HL-60 (cell line): ENCODE measurements at regions not wholly inside any gene's neighbourhood (a gene's known extent, or its start where the extent isn't known, plus 50 kb on each side); places are given as distances from the start of the nearest gene placed in this dataset.

Source experiments
- DNase-seq, 2 experiments: peaks; one replicate each; pipeline ENCODE4 v3.0.0-alpha.2; 2010 to 2020; ENCODE audit warnings: low read depth in 1 of 2, low spot score in 1 of 2
- H3K27ac ChIP-seq: fragments of 250-450 bp; sonication (Bioruptor Pico); replicated peaks from 2 replicates; pipeline ENCODE4 v1.5.1; 2020; ENCODE audit warnings: mild to moderate bottlenecking, moderate library complexity
- H3K27me3 ChIP-seq: fragments of 250-450 bp; sonication (Bioruptor Pico); 2 replicates; pipeline ENCODE4 v1.5.1; 2021; ENCODE audit warnings: mild to moderate bottlenecking, moderate library complexity; ENCODE audit not compliant: insufficient read depth, poor library complexity, severe bottlenecking
- H3K4me3 ChIP-seq: replicated peaks from 2 replicates; pipeline ENCODE4 v1.5.1; 2011; ENCODE audit warnings: mild to moderate bottlenecking, control low read depth, low read length; ENCODE audit not compliant: insufficient read depth
- GABPA ChIP-seq: IDR thresholded peaks from 2 replicates; pipeline ENCODE4 v1.6.1; 2012; ENCODE audit warnings: low read depth
- POLR2AphosphoS5 ChIP-seq: IDR thresholded peaks from 2 replicates; pipeline ENCODE4 v1.6.1; 2012; ENCODE audit warnings: low read depth
- SPI1 ChIP-seq: IDR thresholded peaks from 2 replicates; pipeline ENCODE4 v1.6.1; 2012; ENCODE audit warnings: low read depth, mild to moderate bottlenecking, borderline replicate concordance
- TF ChIP-seq, protein P1 (sequence below): IDR thresholded peaks from 2 replicates; pipeline ENCODE4 v1.6.1; 2012; ENCODE audit warnings: low read depth; ENCODE audit not compliant: insufficient replicate concordance
- TF ChIP-seq, protein P2 (sequence below): IDR thresholded peaks from one replicate; pipeline ENCODE4 v1.5.1; 2011; ENCODE audit warnings: low read length, control low read depth, inconsistent platforms; ENCODE audit not compliant: insufficient read depth

DNA sequence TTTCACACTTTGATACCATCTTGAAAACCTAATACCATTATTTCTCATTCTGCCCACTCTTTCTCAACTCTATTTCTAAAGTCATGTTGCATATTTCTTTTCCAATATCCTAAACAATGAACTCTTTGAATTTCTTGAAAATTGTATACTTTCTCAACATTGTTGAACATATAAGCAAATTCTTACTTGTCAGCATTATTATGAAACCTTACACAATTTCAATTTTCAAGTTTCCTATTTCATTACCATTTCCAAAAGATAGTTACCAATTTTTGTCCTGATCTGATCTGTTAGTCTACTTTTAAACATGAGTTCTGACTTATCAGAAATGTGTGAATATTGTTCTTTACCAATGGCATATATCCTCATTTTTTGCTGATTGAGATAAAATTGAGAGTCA, 806.3 kb upstream of the IGFBP7 start:
- TF ChIP-seq, protein P1, sequence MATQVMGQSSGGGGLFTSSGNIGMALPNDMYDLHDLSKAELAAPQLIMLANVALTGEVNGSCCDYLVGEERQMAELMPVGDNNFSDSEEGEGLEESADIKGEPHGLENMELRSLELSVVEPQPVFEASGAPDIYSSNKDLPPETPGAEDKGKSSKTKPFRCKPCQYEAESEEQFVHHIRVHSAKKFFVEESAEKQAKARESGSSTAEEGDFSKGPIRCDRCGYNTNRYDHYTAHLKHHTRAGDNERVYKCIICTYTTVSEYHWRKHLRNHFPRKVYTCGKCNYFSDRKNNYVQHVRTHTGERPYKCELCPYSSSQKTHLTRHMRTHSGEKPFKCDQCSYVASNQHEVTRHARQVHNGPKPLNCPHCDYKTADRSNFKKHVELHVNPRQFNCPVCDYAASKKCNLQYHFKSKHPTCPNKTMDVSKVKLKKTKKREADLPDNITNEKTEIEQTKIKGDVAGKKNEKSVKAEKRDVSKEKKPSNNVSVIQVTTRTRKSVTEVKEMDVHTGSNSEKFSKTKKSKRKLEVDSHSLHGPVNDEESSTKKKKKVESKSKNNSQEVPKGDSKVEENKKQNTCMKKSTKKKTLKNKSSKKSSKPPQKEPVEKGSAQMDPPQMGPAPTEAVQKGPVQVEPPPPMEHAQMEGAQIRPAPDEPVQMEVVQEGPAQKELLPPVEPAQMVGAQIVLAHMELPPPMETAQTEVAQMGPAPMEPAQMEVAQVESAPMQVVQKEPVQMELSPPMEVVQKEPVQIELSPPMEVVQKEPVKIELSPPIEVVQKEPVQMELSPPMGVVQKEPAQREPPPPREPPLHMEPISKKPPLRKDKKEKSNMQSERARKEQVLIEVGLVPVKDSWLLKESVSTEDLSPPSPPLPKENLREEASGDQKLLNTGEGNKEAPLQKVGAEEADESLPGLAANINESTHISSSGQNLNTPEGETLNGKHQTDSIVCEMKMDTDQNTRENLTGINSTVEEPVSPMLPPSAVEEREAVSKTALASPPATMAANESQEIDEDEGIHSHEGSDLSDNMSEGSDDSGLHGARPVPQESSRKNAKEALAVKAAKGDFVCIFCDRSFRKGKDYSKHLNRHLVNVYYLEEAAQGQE: no peak
- TF ChIP-seq GABPA (no peak), POLR2AphosphoS5 (no peak), SPI1 (no peak)
- no peak for DNase-seq
- Histone ChIP-seq H3K27me3 (no peaks in the 10 kb centered on the region), H3K4me3 (no peak overlapping the region), H3K27ac (no peak overlapping the region)

DNA sequence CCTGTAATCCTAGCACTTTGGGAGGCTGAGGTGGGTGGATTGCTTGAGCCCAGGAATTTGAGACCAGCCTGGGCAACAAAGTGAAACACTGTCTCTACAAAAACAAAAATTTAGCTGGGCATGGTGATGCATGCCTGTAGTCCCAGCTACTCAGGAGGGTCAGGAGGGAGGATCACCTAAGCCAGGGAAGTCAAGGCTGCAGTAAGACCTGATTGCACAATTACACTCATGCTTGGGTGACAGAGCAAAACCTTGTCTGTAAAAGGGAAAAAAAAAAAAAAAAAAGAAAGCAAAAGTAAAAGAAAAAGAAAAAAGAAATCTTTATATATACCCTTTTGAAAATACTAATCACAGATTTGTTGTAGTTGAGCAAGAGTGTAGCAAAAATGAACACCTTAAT, 801.0 kb upstream of the IGFBP7 start:
- DNase-seq: no peak
- no peak overlapping the region for H3K27ac ChIP-seq
- H3K27me3 ChIP-seq: no peaks in the 10 kb centered on the region
- no peak for TF ChIP-seq POLR2AphosphoS5
- TF ChIP-seq, protein P2, sequence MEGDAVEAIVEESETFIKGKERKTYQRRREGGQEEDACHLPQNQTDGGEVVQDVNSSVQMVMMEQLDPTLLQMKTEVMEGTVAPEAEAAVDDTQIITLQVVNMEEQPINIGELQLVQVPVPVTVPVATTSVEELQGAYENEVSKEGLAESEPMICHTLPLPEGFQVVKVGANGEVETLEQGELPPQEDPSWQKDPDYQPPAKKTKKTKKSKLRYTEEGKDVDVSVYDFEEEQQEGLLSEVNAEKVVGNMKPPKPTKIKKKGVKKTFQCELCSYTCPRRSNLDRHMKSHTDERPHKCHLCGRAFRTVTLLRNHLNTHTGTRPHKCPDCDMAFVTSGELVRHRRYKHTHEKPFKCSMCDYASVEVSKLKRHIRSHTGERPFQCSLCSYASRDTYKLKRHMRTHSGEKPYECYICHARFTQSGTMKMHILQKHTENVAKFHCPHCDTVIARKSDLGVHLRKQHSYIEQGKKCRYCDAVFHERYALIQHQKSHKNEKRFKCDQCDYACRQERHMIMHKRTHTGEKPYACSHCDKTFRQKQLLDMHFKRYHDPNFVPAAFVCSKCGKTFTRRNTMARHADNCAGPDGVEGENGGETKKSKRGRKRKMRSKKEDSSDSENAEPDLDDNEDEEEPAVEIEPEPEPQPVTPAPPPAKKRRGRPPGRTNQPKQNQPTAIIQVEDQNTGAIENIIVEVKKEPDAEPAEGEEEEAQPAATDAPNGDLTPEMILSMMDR: no peak
- TF ChIP-seq, protein P1: no peak
- no peak for TF ChIP-seq GABPA
- no peak for TF ChIP-seq SPI1
- no peak overlapping the region for H3K4me3 ChIP-seq

DNA sequence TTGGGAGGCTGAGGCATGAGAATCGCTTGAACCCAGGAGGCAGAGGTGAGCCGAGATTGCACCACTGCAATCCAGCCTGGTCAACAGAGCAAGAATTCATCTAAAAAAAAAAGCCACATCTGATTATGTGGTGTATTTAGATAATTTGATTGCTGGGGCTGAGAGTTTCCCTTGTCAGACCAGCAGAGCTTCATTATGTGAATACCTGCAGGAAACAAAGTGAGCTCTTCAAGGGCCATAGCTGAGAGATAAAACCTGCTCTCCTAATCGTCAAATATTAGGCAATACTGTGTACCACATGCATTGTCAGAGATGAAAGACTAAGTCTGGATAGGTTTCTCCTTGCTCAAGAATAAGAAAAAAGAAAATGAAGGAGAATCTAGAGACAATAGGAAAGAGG, 800.0 kb upstream of the IGFBP7 start:
- TF ChIP-seq, protein P1: no peak
- TF ChIP-seq POLR2AphosphoS5 (no peak), GABPA (no peak), SPI1 (no peak)
- TF ChIP-seq, protein P2: no peak
- H3K4me3 ChIP-seq: no peak overlapping the region
- H3K27me3 ChIP-seq: no peaks in the 10 kb centered on the region
- DNase-seq: no peak
- H3K27ac ChIP-seq: no peak overlapping the region

DNA sequence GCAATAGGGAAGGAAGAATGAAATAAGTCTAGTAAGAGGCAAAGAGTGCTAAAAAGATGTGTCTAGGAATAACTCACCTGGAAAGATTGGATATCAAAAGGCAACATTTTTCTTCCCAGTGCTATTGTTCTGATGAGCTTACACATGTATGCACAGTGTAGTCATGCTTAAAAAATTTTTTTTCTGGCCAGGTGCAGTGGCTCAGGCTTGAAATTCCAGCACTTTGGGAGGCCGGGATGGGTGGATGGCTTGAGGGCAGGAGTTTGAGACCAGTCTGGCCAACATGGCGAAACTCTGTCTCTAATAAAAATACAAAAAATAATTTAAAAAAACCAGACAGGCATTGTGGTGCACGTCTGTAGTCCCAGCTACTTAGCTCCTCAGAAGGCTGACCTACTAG, 795.8 kb upstream of the IGFBP7 start:
- Histone ChIP-seq H3K4me3 (no peak overlapping the region), H3K27ac (no peak overlapping the region), H3K27me3 (no peaks in the 10 kb centered on the region)
- TF ChIP-seq SPI1 (no peak), POLR2AphosphoS5 (no peak), GABPA (no peak)
- TF ChIP-seq, protein P2: no peak
- TF ChIP-seq, protein P1: no peak
- no peak for DNase-seq
